B cell (primary cell): ENCODE measurements at regions not wholly inside any gene's neighbourhood (a gene's known extent, or its start where the extent isn't known, plus 50 kb on each side); places are given as distances from the start of the nearest gene placed in this dataset.

ENCODE experiments used
- ATAC-seq: fragments of 200-7000 bp; cut with Tn5 transposase; one replicate; pipeline ENCODE4 v1.10.0; 2021; ENCODE audit warnings: low read depth, mild to moderate bottlenecking, moderate number of reproducible peaks, moderate library complexity
- CTCF ChIA-PET: fragments of 350-600 bp; sonication (Branson Sonifier 250); formaldehyde crosslinking; loops from one replicate; lab custom pipeline; 2021; ENCODE audit warnings: antibody characterized with exemption, inconsistent platforms; lab: Charles Lee
- POLR2A ChIA-PET: fragments of 350-600 bp; sonication (Branson Sonifier 250); formaldehyde crosslinking; loops from one replicate; lab custom pipeline; 2021; ENCODE audit warnings: antibody characterized with exemption; lab: Charles Lee
- DNase-seq: peaks from one replicate; pipeline ENCODE4 v3.0.0; 2013
- H2AFZ ChIP-seq: 2 replicates; pipeline ENCODE4 v1.6.1; 2012; ENCODE audit warnings: mild to moderate bottlenecking, low read depth, low read length; ENCODE audit not compliant: insufficient read depth, poor library complexity, severe bottlenecking
- H3K27ac ChIP-seq, 2 donors: 1 replicate in 1 of 2; 2 replicates in 1 of 2; pipeline ENCODE4 v1.5.1; 2012 to 2013; ENCODE audit warnings: low read length in 2 of 2, mild to moderate bottlenecking in 2 of 2, moderate library complexity in 1 of 2
- H3K27me3 ChIP-seq, 4 experiments: fragments of 200-600 bp in 1 of 4; sonication (generic) in 1 of 4; replicated peaks in 1 of 4; 1 replicate in 2 of 4; 2 replicates in 2 of 4; pipeline versions ENCODE4 v1.6.1 to v1.7.0; 2013 to 2016; ENCODE audit warnings: low read length in 3 of 4, mild to moderate bottlenecking in 2 of 4, mixed read lengths in 1 of 4, moderate library complexity in 1 of 4; ENCODE audit not compliant: insufficient read depth in 4 of 4, control insufficient read depth in 3 of 4; ENCODE audit errors: control extremely low read depth in 1 of 4
- H3K36me3 ChIP-seq, 2 experiments: replicated peaks in 1 of 2; 1 replicate in 1 of 2; 2 replicates in 1 of 2; pipeline versions ENCODE4 v1.6.1 to v1.7.1; 2013; ENCODE audit warnings: low read length in 1 of 2; ENCODE audit not compliant: insufficient read depth in 2 of 2, control insufficient read depth in 1 of 2; ENCODE audit errors: control extremely low read depth in 1 of 2, extremely low read depth in 1 of 2
- H3K4me1 ChIP-seq, 2 donors: fragments of 200-600 bp in 1 of 2; sonication (generic) in 1 of 2; 1 replicate in 1 of 2; 2 replicates in 1 of 2; pipeline versions ENCODE4 v1.5.1 to v1.6.1; 2013 to 2017; ENCODE audit warnings: low read length in 2 of 2; ENCODE audit not compliant: control insufficient read depth in 2 of 2, insufficient read depth in 2 of 2
- H3K4me2 ChIP-seq: replicated peaks from 2 replicates; pipeline ENCODE3; 2012; ENCODE audit warnings: mild to moderate bottlenecking, low read depth, low read length; ENCODE audit not compliant: poor library complexity, severe bottlenecking
- H3K4me3 ChIP-seq, 5 experiments: fragments of 200-600 bp in 1 of 5; sonication (generic) in 1 of 5; 1 replicate in 3 of 5; 2 replicates in 2 of 5; pipeline versions ENCODE4 v1.5.1 to v1.7.0; 2011 to 2016; ENCODE audit warnings: low read length in 4 of 5, mild to moderate bottlenecking in 4 of 5, low read depth in 2 of 5, control low read depth in 1 of 5, moderate library complexity in 1 of 5; ENCODE audit not compliant: insufficient read depth in 1 of 5; ENCODE audit errors: control extremely low read depth in 1 of 5, extremely low read depth in 1 of 5
- H3K79me2 ChIP-seq: fragments of 200-600 bp; sonication (generic); one replicate; pipeline ENCODE4 v1.6.0; 2016; ENCODE audit warnings: low read length; ENCODE audit not compliant: control insufficient read depth, insufficient read depth
- H3K9ac ChIP-seq: fragments of 200-600 bp; sonication (generic); 2 replicates; pipeline ENCODE4 v1.6.1; 2017; ENCODE audit warnings: mild to moderate bottlenecking, low read length, moderate library complexity
- H3K9me3 ChIP-seq, 3 donors: one replicate each; pipeline versions ENCODE4 v1.6.1 to v1.7.1; 2013; ENCODE audit warnings: low read length in 2 of 3; ENCODE audit not compliant: control insufficient read depth in 2 of 3, insufficient read depth in 1 of 3; ENCODE audit errors: control extremely low read depth in 1 of 3
- H4K20me1 ChIP-seq: 2 replicates; pipeline ENCODE4 v1.6.0; 2012; ENCODE audit warnings: mild to moderate bottlenecking, low read length; ENCODE audit not compliant: insufficient read depth, control insufficient read depth, poor library complexity, severe bottlenecking
- H3K27ac Mint-ChIP-seq: one replicate; pipeline ENCODE4 v1.8.0; 2021; ENCODE audit warnings: mixed read lengths
- H3K27me3 Mint-ChIP-seq: one replicate; pipeline ENCODE4 v1.8.0; 2021; ENCODE audit warnings: mixed read lengths
- H3K4me1 Mint-ChIP-seq: one replicate; pipeline ENCODE4 v1.8.0; 2021; ENCODE audit warnings: mixed read lengths
- H3K4me3 Mint-ChIP-seq: one replicate; pipeline ENCODE4 v1.8.0; 2021; ENCODE audit warnings: mixed read lengths
- H3K9me3 Mint-ChIP-seq: one replicate; pipeline ENCODE4 v1.8.0; 2022; ENCODE audit warnings: mixed read lengths; ENCODE audit not compliant: insufficient read depth
- CTCF ChIP-seq: fragments of 200-600 bp; IDR thresholded peaks from one replicate; pipeline ENCODE4 v1.8.0; 2022; ENCODE audit warnings: antibody characterized with exemption, mild to moderate bottlenecking
- EZH2 ChIP-seq: IDR thresholded peaks from 2 replicates; pipeline ENCODE4 v1.6.1; 2012; ENCODE audit warnings: borderline replicate concordance, low read depth, mild to moderate bottlenecking, moderate library complexity, low read length; ENCODE audit not compliant: insufficient read depth, poor library complexity, severe bottlenecking
- WGBS: methylation state at CpG from one replicate; pipeline ENCODE4 v1.1.5; 2013; ENCODE audit warnings: missing lambda C conversion rate; ENCODE audit not compliant: insufficient coverage; 5-methylcytosine and 5-hydroxymethylcytosine counted together
- intact Hi-C: fragments of 100-400 bp; cut with micrococcal nuclease; formaldehyde crosslinking; loops from one replicate; pipeline ENCODE4 v1.10.0; 2022

GRCh38 chr6:163960128-163960527, 545.6 kb downstream of the QKI start:
- no peak overlapping the region for H3K27ac ChIP-seq
- intact Hi-C loops, result no loop called here
- H3K4me2 ChIP-seq, result no peak overlapping the region
- no peak overlapping the region for H3K9ac ChIP-seq
- H3K4me1 Mint-ChIP-seq, result no peaks in the 10 kb centered on the region
- no peak overlapping the region for H3K4me3 ChIP-seq
- H3K4me3 Mint-ChIP-seq, result no peak overlapping the region
- TF ChIP-seq EZH2 (no peak), CTCF (no peak)
- no peak overlapping the region for H2AFZ ChIP-seq
- ChIA-PET CTCF (interaction anchor here (0.9 to 2.7 kb wide), 4 partner anchors 14 to 786 kb away, joined by 3 to 13 read pairs (median 3); no protein-coding TSS in a partner anchor), POLR2A (no interaction called here)
- no peaks in the 10 kb centered on the region for H4K20me1 ChIP-seq
- H3K27ac Mint-ChIP-seq, result no peak overlapping the region
- WGBS, result 96% methylated on average over 6 of the region's 10 CpGs
- no peaks in the 10 kb centered on the region for H3K9me3 Mint-ChIP-seq
- peaks cover 12% of the 10 kb centered on the region for H3K27me3 Mint-ChIP-seq
- no peaks in the 10 kb centered on the region for H3K9me3 ChIP-seq
- no peaks in the 10 kb centered on the region for H3K79me2 ChIP-seq
- no peaks in the 10 kb centered on the region for H3K36me3 ChIP-seq
- no peak for DNase-seq
- H3K27me3 ChIP-seq, result peaks cover 0 to 9% (median 3%) of the 10 kb centered on the region in 4 experiments
- H3K4me1 ChIP-seq, result peaks cover 0 to 4% of the 10 kb centered on the region in 2 donors
- no peak for ATAC-seq

- Histone ChIP-seq H4K20me1 (no peaks in the 10 kb centered on the region), H3K27ac (no peak overlapping the region), H3K79me2 (no peaks in the 10 kb centered on the region), H3K9me3 (no peaks in the 10 kb centered on the region), H3K9ac (no peak overlapping the region), H3K27me3 (peaks cover 0 to 13% (median 4%) of the 10 kb centered on the region in 4 experiments), H3K4me3 (no peak overlapping the region), H3K36me3 (no peaks in the 10 kb centered on the region), H3K4me1 (peaks cover 0 to 4% of the 10 kb centered on the region in 2 donors), H3K4me2 (no peak overlapping the region), H2AFZ (no peak overlapping the region)
- Mint-ChIP-seq H3K9me3 (no peaks in the 10 kb centered on the region), H3K27ac (no peak overlapping the region), H3K4me3 (no peak overlapping the region), H3K27me3 (peaks cover 15% of the 10 kb centered on the region), H3K4me1 (no peaks in the 10 kb centered on the region)
- DNase-seq (no peak), ATAC-seq (no peak)
- no peak for TF ChIP-seq CTCF
- no peak for TF ChIP-seq EZH2
- intact Hi-C loops, result loop anchor here (5.0 kb wide), 1 partner anchor 301 kb away; no protein-coding TSS in a partner anchor
- WGBS, result 75% methylated on average over 2 of the region's 3 CpGs
- CTCF ChIA-PET, result interaction anchor here (0.8 to 3.1 kb wide), 5 partner anchors 532 to 777 kb away, joined by 3 to 31 read pairs (median 13); no protein-coding TSS in a partner anchor
- POLR2A ChIA-PET, result no interaction called here
Observed at GRCh38 chr6:163958646-163959045, 544.1 kb downstream of the QKI start.
